NB4 (cell line): ENCODE measurements at regions not wholly inside any gene's neighbourhood (a gene's known extent, or its start where the extent isn't known, plus 50 kb on each side); places are given as distances from the start of the nearest gene placed in this dataset.

Source experiments
- DNase-seq: peaks from one replicate; pipeline ENCODE4 v3.0.0; 2010; ENCODE audit warnings: low read depth
- H3K4me3 ChIP-seq: one replicate; pipeline ENCODE4 v1.5.1; 2011; ENCODE audit warnings: mild to moderate bottlenecking, low read depth, low read length, moderate library complexity
- MYC ChIP-seq: IDR thresholded peaks from 2 replicates; pipeline ENCODE4 v1.6.1; 2011; ENCODE audit warnings: low read depth, low read length
- POLR2A ChIP-seq: IDR thresholded peaks from 2 replicates; pipeline ENCODE4 v1.6.1; 2011; ENCODE audit warnings: mild to moderate bottlenecking; ENCODE audit not compliant: insufficient read length; ENCODE audit errors: extremely low read depth
- TF ChIP-seq, protein P1 (sequence below): IDR thresholded peaks from one replicate; pipeline ENCODE4 v1.5.1; 2012; ENCODE audit warnings: low read depth, low read length
- TF ChIP-seq, protein P2 (sequence below): IDR thresholded peaks from 2 replicates; pipeline ENCODE4 v1.6.1; 2011; ENCODE audit warnings: low read depth, low read length

- H3K4me3 ChIP-seq = no peak overlapping the region
- no peak for TF ChIP-seq POLR2A
- TF ChIP-seq, protein P1, sequence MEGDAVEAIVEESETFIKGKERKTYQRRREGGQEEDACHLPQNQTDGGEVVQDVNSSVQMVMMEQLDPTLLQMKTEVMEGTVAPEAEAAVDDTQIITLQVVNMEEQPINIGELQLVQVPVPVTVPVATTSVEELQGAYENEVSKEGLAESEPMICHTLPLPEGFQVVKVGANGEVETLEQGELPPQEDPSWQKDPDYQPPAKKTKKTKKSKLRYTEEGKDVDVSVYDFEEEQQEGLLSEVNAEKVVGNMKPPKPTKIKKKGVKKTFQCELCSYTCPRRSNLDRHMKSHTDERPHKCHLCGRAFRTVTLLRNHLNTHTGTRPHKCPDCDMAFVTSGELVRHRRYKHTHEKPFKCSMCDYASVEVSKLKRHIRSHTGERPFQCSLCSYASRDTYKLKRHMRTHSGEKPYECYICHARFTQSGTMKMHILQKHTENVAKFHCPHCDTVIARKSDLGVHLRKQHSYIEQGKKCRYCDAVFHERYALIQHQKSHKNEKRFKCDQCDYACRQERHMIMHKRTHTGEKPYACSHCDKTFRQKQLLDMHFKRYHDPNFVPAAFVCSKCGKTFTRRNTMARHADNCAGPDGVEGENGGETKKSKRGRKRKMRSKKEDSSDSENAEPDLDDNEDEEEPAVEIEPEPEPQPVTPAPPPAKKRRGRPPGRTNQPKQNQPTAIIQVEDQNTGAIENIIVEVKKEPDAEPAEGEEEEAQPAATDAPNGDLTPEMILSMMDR = no peak
- TF ChIP-seq MYC = no peak
- TF ChIP-seq, protein P2, sequence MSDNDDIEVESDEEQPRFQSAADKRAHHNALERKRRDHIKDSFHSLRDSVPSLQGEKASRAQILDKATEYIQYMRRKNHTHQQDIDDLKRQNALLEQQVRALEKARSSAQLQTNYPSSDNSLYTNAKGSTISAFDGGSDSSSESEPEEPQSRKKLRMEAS = no peak
- DNase-seq = no peak
Measured at GRCh38 chr7:51518646-51519045, 202.0 kb upstream of the COBL start.

DNA sequence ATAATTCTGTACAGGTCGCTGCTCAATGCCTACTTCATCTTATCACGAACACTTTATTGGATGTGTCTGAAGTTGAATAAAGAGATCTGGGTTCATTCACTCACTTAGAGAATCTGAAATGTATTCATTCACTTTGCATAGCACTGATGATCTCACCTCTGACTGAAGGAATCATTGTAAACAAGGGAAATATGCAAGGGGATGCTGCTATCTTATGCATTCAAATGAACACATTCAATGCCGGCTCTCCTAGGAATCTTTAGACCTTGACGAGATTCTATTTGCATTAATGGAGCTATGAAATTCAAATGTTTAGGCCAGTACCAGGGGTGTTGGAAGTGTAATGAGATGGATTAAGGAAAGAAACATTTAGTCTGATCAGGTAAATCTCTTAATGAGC is 200.6 kb upstream of the COBL start:
- TF ChIP-seq MYC = no peak
- TF ChIP-seq, protein P1 = no peak
- TF ChIP-seq, protein P2 = no peak
- no peak for TF ChIP-seq POLR2A
- no peak overlapping the region for H3K4me3 ChIP-seq
- no peak for DNase-seq

DNA sequence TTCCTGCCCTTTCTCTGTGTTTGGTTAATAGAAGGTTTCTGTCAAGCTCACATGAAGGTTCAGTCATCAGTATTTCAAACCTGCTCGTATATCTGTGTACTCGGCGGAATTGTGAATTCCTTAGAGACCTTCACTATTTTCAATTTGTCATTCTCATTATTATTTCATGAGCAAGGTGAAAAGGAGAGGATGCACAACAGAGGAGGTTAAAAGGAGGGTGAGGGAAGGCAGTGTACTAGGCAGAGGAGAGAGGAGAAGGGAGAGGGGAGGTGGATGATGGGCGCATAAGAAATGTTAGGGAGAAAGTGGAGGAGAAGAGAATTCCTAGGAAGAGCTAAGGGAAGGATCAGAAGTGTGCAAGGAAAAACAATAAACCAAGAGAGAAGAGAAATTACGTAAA is 185.0 kb upstream of the COBL start:
- no peak overlapping the region for H3K4me3 ChIP-seq
- DNase-seq = no peak
- TF ChIP-seq, protein P2 = no peak
- TF ChIP-seq MYC = no peak
- TF ChIP-seq POLR2A = no peak
- TF ChIP-seq, protein P1 = no peak

DNA sequence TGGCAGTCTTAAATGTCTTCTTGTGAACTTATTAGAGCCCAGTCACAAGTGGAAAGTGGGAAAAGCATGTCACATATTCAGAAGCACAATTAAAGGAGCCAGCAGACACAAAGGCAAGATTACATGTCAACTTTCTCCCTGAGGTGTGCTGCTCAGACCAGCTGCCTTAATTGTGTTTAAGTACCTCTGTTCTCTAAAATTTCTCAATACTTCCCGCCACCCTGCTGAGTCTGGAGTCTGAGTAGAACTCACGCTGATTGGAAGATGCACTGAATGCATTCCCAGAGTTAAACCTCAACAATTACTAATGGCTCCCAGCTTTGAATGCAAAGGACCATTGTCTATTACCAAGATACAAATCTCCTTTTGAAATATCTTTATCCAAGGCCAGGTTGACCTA is 166.4 kb upstream of the COBL start:
- DNase-seq = no peak

GRCh38 chr7:51481421-51481820 is 164.8 kb upstream of the COBL start:
- DNase-seq = no peak

More for the DNA sequence above, 166.4 kb upstream of the COBL start:
- H3K4me3 ChIP-seq = no peak overlapping the region
- TF ChIP-seq POLR2A (no peak), MYC (no peak)
- TF ChIP-seq, protein P2 = no peak
- TF ChIP-seq, protein P1 = no peak

More at GRCh38 chr7:51481421-51481820, 164.8 kb upstream of the COBL start:
- H3K4me3 ChIP-seq = no peak overlapping the region
- TF ChIP-seq, protein P2 = no peak
- TF ChIP-seq, protein P1 = no peak
- TF ChIP-seq POLR2A (no peak), MYC (no peak)
